Psoas muscle (tissue), 7 donors: ENCODE measurements at regions not wholly inside any gene's neighbourhood (a gene's known extent, or its start where the extent isn't known, plus 50 kb on each side); places are given as distances from the start of the nearest gene placed in this dataset.

Experiments
- ATAC-seq, 4 donors: fragments of 200-7000 bp; cut with Tn5 transposase; one replicate each; pipeline ENCODE4 v1.9.1; 2020; ENCODE audit warnings: moderate library complexity in 3 of 4, mild to moderate bottlenecking in 2 of 4
- DNase-seq, 2 donors: peaks; one replicate each; pipeline ENCODE4 v3.0.0-alpha.2; 2020
- H3K27ac ChIP-seq: fragments of 200-600 bp; one replicate; pipeline ENCODE4 v1.8.0; 2022
- H3K27me3 ChIP-seq, 3 donors: fragments of 200-600 bp in 1 of 3; one replicate each; pipeline versions ENCODE4 v1.6.1 to v1.8.0; 2013 to 2022; ENCODE audit warnings: low read length in 2 of 3, mild to moderate bottlenecking in 2 of 3, moderate library complexity in 1 of 3; ENCODE audit not compliant: insufficient read depth in 3 of 3
- H3K36me3 ChIP-seq, 2 donors: fragments of 200-600 bp in 1 of 2; one replicate each; pipeline versions ENCODE4 v1.6.1 to v1.8.0; 2013 to 2022; ENCODE audit warnings: low read depth in 1 of 2, mild to moderate bottlenecking in 1 of 2, moderate library complexity in 1 of 2; ENCODE audit not compliant: insufficient read depth in 1 of 2
- H3K4me1 ChIP-seq: fragments of 200-600 bp; one replicate; pipeline ENCODE4 v1.8.0; 2022
- H3K4me3 ChIP-seq: fragments of 200-600 bp; one replicate; pipeline ENCODE4 v1.8.0; 2022; ENCODE audit warnings: mild to moderate bottlenecking
- H3K9me3 ChIP-seq: fragments of 200-600 bp; one replicate; pipeline ENCODE4 v1.8.0; 2022
- WGBS, 3 donors: extraction: QIAGEN DNeasy Blood & Tissue Kit; methylation state at CpG; one replicate each; pipeline versions ENCODE4 v1.1.6 to v1.1.7; 2013; 5-methylcytosine and 5-hydroxymethylcytosine counted together
- intact Hi-C, 2 donors: fragments of 100-400 bp; cut with DNase I; formaldehyde crosslinking; loops; one replicate each; pipeline versions ENCODE4 v1.11.0 to v1.14.2; 2022
- TF ChIP-seq, protein P1 (sequence below): fragments of 200-600 bp; IDR thresholded peaks from one replicate; pipeline ENCODE4 v1.8.0; 2022; ENCODE audit warnings: antibody characterized with exemption
- donor health status: healthy with polysubstance abuse.
- donor health status: DM: no; HTN: no; CAD: no; lungs with moderate emphysema.
- donor health status: Bipolar disorder and iron deficiency.
- donor health status: healthy.
- donor health status: DM: yes; HTN: yes; CAD: no.
- donor health status: DM: no; HTN: no; CAD: no.
- donor health status: DM: yes; HTN: yes; CAD: no.

DNA sequence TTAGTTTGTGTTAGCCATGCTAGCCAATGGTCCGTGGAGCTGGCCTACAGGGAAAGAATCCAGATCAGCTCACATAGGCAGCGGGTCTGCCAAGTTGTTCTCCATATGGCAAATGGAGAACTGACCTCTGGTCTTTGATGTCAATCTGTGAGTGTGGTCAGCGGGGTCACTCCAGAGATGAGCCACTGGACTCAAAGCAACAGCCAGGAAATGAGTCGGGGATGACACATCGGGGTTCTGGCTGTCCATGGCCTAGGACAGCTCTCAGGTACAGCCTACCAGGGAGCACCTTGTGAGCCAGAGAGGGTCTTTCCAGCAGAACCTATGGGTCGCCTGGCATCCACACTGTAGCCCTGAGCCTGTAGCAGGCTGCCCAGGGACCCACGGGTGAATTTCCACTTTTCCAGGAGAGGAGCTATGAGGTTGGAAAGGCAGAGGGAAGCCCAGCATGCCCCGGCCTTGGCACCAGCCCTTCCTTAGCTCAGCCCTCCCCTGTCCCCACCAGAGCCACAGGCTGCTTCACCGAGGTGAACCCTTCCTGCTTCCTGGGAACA lies 203.0 kb upstream of the TNRC6C start:
- Histone ChIP-seq H3K27ac (no peak overlapping the region), H3K4me1 (no peaks in the 10 kb centered on the region), H3K36me3 (no peaks in the 10 kb centered on the region), H3K9me3 (no peaks in the 10 kb centered on the region), H3K27me3 (no peaks in the 10 kb centered on the region), H3K4me3 (no peak overlapping the region)
- WGBS, 3 donors, result 92 to 93% (median 92%) methylated on average over 9 of the region's 9 CpGs
- no peak for ATAC-seq
- TF ChIP-seq, protein P1, sequence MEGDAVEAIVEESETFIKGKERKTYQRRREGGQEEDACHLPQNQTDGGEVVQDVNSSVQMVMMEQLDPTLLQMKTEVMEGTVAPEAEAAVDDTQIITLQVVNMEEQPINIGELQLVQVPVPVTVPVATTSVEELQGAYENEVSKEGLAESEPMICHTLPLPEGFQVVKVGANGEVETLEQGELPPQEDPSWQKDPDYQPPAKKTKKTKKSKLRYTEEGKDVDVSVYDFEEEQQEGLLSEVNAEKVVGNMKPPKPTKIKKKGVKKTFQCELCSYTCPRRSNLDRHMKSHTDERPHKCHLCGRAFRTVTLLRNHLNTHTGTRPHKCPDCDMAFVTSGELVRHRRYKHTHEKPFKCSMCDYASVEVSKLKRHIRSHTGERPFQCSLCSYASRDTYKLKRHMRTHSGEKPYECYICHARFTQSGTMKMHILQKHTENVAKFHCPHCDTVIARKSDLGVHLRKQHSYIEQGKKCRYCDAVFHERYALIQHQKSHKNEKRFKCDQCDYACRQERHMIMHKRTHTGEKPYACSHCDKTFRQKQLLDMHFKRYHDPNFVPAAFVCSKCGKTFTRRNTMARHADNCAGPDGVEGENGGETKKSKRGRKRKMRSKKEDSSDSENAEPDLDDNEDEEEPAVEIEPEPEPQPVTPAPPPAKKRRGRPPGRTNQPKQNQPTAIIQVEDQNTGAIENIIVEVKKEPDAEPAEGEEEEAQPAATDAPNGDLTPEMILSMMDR, result no peak
- intact Hi-C loops, result no loop called here
- no peak for DNase-seq

DNA sequence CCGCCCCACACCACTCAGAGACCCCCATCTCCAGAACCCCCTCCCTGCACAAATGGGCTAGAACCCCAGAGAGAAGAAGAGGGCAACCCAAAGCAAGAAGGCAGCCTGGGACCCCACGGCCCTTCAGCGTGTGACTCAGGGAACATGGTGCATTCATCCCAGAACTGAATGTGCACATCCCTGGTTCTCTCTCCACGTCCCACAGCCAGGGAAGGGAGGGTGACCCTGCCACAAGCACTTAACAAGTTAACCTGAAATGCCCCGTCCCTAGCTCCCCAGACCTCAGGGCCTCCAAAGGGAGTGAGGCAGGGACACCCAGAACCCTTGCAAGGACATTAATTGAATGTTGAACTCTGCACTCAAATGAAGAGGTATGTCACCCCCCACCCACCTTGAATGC lies 202.5 kb upstream of the TNRC6C start:
- TF ChIP-seq, protein P1, result no peak
- no peaks in the 10 kb centered on the region for H3K27me3 ChIP-seq
- no peak overlapping the region for H3K4me3 ChIP-seq
- H3K27ac ChIP-seq, result no peak overlapping the region
- no peaks in the 10 kb centered on the region for H3K4me1 ChIP-seq
- intact Hi-C loops, result no loop called here
- ATAC-seq, result no peak
- DNase-seq, result no peak
- H3K36me3 ChIP-seq, result no peaks in the 10 kb centered on the region
- no peaks in the 10 kb centered on the region for H3K9me3 ChIP-seq
- 91 to 93% (median 91%) methylated on average over 5 of the region's 5 CpGs for WGBS, 3 donors

DNA sequence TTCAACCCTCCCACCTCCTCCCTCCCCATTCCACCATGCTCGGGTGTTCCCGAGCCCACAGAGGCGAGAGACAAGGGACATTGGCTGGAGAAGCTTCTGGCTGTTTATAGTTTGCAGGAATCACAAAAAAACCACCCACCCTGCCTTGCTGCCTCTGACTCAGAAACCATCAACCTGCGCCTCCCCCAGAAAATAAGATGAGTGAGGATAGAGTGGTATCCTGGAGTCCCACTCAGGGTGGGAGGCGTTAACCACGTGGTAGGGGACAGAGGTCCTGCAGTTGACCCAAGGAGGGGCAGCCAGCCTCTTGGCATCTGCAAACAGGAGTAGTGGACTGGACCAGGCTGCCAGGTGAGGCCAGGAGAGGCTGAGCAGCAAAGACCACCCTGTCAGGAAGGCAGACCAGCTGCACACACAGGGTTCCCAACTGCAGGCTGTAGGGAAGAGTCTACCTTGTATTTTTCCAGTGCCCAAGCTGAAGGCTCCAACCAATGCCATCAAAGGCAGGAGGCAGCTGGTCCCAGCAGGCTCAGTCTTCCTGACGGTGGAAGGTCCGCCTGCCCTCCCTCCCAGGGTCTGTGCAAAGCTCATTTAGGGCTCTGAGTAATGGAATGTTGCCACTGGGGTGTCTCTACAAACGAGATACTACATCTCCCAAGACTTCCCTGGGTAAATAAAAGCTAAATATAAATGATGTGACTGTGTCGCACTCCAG lies 201.5 kb upstream of the TNRC6C start:
- H3K4me3 ChIP-seq, result no peak overlapping the region
- H3K27ac ChIP-seq, result no peak overlapping the region
- no peaks in the 10 kb centered on the region for H3K36me3 ChIP-seq
- TF ChIP-seq, protein P1, result no peak
- DNase-seq (no peak), ATAC-seq (no peak)
- WGBS, 3 donors, result 46 to 70% (median 70%) methylated on average over 10 of the region's 10 CpGs
- intact Hi-C loops, result no loop called here
- no peaks in the 10 kb centered on the region for H3K9me3 ChIP-seq
- no peaks in the 10 kb centered on the region for H3K27me3 ChIP-seq
- H3K4me1 ChIP-seq, result no peaks in the 10 kb centered on the region

DNA sequence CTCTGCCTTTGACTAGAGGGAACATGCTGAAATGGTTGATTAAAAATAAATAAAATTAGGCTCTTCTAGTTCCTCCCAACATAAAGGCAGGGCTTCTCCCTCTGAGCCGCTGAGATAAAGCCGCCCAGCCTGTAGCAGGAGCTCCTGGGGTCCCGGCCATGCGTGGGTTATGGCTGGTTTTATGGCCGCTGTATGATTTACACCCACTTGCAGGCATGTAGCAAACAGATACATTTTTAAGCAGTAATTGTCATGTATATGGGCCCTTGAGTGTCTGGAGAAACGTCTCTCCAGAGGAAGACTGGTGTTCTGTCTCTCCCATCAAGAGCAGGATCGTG lies 201.0 kb upstream of the TNRC6C start:
- ATAC-seq (no peak), DNase-seq (no peak)
- WGBS, 3 donors, result 72 to 79% (median 77%) methylated on average over 7 of the region's 7 CpGs
- Histone ChIP-seq H3K9me3 (no peaks in the 10 kb centered on the region), H3K27me3 (no peaks in the 10 kb centered on the region), H3K27ac (no peak overlapping the region), H3K4me1 (no peaks in the 10 kb centered on the region), H3K36me3 (no peaks in the 10 kb centered on the region), H3K4me3 (no peak overlapping the region)
- intact Hi-C loops, result no loop called here
- TF ChIP-seq, protein P1, result no peak

DNA sequence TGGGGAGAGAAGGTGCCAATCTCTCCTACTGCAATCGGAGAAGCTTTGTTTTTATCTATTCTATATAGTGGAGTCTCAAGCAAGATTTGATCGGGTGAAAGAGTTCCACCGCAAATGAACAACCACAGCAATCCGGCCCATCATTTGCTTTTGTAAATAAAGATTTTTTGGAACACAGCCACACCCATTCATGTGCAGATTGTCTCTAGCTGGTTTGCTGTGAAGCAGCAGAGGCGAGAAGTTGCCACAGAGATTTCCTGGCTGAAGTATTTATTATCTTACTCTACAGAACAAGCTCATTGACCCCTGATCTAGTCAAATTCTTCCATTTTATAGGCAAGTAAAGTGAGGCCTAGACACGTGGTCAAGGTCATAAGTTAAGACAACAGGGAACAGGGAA lies 195.5 kb upstream of the TNRC6C start:
- Histone ChIP-seq H3K4me1 (no peaks in the 10 kb centered on the region), H3K36me3 (no peaks in the 10 kb centered on the region), H3K27me3 (no peaks in the 10 kb centered on the region), H3K4me3 (no peak overlapping the region), H3K27ac (no peak overlapping the region), H3K9me3 (no peaks in the 10 kb centered on the region)
- WGBS, 3 donors, result 73 to 79% (median 77%) methylated on average over 6 of the region's 6 CpGs
- intact Hi-C loops, result no loop called here
- TF ChIP-seq, protein P1, result no peak
- ATAC-seq, result no peak
- no peak for DNase-seq
